GM19035 (cell line): ENCODE measurements at regions not wholly inside any gene's neighbourhood (a gene's known extent, or its start where the extent isn't known, plus 50 kb on each side); places are given as distances from the start of the nearest gene placed in this dataset.
"Not testable (repeated sequence)": the region's sequence is repeated elsewhere in the genome, so short reads cannot be mapped to it uniquely, and the experiment has no call there.

Source experiments
- ATAC-seq: cut with Tn5 transposase; IDR thresholded peaks from one replicate; pipeline ENCODE4 v1.9.1; 2021; ENCODE audit not compliant: unreplicated experiment

- no peak for ATAC-seq
These were observed 471.2 kb downstream of the GASK1B start for GRCh38 chr4:157701695-157701994.

DNA sequence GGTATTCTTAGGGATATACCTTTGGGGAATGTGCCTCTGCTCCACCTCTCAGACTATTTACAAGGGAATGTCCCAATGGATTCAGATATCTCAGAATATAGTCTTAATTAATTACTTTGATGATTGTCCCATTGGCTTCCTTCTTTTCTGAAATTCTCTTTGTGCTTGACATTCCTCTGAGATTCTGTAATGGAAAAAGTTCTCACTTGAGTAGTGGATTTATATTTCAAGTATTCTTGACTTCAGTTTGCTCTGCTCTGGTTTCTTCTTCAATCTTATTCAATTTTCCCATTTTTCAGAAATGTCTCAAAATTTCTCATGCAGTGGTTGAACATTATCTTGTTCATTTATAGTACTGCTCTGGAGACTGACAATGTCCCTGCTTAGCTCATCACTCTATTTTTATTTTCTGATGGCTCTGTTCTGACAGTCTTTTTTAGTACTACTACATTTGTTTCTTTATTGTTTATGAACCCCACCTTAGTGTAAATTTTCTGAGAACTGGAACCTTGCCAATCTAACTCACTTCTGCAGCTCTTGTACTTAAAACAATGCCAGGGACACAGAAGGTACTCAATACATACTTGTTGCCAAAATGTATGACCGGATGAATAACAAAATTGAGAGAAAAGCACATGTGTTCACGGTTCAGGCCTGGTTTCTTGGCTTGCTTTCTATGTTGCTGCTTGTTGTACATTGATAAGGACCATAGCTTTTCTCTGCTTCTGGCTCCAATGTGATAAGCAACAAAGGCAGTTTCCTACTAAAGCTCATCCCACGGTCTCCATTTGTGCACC lies 471.7 kb downstream of the GASK1B start:
- ATAC-seq = no peak

DNA sequence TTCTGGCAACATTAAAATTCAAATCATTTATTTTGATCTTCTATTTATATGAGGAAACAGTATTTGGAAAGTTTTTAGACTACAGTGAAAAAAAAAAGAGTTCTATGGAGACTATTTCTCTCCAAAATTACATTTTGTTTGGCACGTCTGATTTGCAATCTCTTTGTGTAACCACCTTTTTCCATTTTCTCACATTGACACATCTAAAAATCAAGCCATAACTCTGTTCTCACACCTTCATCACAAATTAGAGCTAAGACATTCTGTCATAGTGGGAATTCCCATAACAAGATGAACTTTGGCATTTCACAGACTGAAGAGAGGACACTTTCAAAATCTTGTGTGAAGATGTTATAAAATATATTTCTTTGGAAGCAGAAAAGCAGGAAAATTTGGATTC lies 468.9 kb downstream of the GRIA2 start:
- ATAC-seq = no peak

DNA sequence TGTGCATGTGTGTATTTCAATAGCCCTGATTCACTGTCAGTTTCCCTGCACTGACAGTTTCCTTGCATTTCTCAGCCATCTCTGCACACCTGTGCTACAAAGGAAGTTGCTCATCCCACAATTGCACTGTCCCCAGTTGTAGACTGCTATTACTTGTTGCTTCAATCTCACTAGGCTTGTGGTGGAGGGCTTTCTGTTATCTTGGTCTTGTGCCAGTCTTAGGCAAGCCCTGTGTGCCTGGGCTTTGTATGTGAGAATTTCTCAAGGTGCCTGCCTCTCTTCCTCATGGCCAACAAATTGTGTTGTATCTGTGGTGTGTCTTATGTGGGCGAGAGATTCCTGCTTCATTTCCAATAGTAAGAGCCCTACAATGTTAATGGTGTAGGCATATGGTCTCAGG lies 467.4 kb downstream of the GRIA2 start:
- no peak for ATAC-seq

DNA sequence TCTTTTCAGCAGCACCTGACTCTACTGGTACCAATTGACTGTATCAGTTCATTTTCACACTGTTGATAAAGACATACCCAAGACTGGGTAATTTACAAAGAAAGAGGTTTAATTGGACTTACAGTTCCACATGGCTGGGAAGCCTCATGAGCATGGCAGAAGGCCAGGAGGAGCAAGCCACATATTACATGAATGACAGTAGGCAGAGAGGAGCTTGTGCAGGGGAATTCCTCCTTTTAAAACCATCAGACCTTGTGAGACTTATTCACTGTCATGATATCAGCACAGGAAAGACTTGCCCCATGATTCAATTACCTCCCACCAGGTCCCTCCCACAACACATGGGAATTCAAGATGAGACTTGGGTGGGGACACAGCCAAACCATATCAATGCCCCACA lies 458.8 kb downstream of the GRIA2 start:
- not testable (repeated sequence) for ATAC-seq

DNA sequence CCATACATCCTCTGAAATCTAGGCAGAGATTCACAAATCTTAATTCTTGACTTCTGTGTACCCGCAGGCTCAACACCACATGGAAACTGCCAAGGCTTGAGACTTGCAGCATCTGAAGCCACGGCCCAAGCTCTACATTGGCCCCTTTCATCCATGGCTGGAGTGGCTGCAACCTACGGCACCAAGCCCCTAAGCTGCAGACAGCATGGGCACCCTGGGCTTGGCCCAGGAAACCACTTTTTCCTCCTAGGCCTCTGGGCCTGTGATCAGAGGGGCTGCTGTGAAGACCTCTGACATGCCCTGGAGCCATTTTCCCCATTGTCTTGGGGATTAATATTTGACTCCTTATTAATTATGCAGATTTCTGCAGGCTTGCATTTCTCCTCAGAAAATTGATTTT lies 457.9 kb downstream of the GRIA2 start:
- ATAC-seq = no peak

DNA sequence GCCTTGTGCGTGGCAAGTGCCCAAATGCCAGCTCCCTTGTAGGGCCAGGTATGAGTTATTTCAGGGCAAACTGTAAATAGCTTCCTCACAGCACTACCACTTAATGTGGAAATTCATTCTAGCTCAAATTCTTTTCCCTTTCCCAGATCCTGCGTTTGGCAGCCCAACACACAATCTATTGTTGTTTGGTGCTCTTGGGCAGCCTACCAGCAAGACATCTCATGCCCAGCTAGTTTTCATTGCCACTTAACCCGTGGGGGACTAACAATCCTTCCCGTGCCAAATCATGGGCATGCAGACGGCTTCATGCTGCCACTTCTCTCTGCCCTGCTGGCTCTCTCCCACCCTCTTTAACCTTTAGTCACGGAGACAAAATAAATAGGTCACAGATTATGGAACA lies 454.2 kb downstream of the GRIA2 start:
- ATAC-seq = no peak

DNA sequence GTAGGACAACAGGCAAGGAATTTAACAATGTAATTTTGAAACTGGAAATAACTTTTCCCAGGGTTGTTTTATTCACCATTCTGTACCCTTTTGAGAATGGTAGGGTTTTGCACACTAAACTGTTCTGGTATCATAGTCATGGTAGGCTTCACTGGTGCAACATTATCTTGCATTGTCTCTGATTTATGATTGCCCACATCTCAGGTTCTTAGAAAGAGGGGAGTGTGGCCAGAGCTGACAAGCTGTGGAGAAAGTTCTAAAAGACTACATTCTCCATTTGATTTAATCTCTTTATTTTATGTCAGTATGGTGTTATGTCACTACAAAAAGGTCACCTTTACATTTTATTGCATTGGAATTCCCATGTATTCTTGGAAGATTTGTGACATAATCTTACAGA lies 447.3 kb downstream of the GRIA2 start:
- ATAC-seq = no peak

DNA sequence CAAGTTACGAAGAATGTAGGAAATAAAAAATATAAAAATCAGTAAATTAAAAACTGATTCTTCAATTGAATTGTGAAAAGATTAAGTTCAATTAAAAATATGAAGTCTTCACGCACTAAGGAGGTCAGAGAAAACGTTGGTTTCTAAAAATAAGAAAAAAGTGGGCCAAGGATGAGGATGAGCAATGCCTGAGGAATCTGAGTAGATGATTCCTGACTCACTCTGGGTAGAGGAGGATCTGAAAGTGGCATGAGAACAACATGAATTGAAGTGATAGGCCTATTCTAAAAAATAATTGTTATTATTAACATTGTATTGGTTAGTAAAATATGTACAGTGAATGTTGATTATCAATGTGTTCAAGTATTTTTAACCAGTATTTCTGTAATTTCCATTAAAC lies 444.2 kb downstream of the GRIA2 start:
- ATAC-seq = no peak

DNA sequence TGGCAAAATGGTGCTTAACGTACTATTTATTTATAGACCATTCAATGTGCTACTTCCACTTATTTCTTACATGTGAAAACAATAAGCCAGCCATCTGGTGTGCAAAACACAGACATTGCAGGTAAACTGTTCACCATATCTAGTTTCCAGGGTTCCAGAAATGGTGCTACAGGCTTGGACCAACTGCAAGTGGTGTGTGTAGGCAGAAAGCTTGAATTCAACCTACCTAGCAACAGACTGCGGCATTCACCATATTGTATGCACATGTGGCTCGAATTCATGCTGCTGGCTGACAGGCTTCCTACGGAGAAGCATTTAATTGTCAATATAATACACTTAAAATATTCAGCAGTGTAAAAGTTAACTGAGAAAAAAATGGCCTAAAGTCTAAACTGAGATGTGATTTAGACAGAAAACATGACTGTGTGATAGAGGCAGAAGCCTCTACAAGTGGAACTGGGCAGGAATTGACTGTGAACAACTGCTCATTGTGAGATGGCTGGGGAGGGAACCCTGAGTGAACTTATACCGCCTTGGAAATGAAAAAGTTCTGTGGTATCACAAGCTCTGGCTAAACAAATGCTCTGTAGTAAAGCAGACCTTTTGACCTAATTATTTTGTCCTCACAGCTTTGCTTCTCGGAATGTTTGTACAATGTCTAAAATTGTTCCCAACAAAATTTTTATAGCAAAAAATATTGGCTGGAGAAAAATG lies 434.7 kb downstream of the GRIA2 start:
- ATAC-seq = no peak

DNA sequence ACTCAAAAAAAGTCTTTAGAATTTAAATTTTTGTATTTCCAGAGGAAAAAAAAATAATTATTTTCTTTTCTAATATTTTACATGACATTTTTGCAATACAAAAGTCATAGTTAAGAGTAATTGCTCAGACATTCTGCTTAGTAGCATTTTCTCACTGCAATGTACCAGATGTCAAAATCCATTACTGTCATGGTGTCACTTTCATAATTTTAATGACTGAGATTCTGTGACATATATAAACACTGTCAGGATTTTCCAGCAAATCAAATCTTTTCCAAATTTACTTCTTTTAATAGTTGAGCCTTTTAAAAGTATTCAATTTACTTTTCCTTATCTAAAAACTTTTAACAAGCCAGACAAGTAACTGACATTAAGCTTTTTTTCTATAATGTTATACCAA lies 422.7 kb downstream of the GRIA2 start:
- no peak for ATAC-seq

DNA sequence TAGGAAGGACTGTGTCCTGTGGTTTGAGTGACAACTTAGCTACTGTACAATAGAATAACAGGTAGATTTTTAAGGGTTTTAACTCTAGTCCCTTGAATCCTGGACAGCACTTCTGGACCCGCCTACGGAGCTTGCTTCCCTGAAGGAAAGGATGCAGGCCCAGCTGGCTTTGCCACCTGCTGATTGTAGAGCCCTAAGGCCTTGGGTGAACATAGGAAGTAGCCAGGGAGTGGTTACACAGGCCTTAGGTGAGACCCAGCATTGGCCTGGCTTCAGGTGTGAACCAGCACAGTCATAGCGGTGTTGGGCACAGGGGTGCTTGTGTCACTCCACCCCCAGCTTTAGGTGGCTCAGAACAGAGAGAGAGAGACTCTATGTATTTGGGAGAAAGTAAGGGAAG lies 413.5 kb downstream of the GRIA2 start:
- ATAC-seq = no peak

DNA sequence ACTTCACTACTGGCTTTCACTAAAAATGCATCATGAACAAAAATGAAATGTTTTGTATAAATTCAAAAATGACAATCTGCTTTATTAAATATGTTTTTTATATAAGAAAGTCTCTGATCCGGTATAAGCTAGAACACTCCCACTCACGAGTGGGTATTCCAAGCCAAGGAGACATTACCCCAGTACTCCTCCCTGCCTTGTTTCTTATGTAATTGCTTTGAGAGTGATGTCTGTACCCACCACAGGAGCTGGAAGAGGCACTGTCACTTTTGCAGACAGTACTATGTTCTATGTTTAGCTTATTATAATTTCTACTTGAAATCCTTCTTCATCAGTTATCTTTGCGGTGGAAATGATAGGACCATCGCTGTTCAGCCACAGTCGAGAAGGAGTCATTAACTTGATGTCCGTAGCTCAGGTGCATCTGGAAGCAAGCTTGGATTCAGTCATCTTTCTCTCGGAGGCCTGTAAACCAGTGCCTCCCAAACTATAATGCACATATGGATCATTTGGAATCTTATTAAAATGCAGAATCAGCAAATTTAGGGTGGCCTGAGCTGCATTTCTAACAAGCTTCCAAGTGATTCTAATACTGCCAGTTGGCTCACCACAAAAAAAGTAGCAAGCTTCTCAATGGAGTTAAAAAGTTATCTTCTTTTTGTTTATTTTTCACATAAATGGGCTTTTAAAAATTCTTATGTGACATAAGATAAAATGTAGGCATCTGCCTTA lies 396.4 kb downstream of the GRIA2 start:
- ATAC-seq = no peak

- ATAC-seq = no peak
These were observed 387.5 kb downstream of the GRIA2 start for GRCh38 chr4:157607996-157608395.

- no peak for ATAC-seq
These were observed 380.1 kb downstream of the GRIA2 start for GRCh38 chr4:157600583-157600982.

GRCh38 chr4:157591245-157591644 lies 370.7 kb downstream of the GRIA2 start:
- no peak for ATAC-seq

DNA sequence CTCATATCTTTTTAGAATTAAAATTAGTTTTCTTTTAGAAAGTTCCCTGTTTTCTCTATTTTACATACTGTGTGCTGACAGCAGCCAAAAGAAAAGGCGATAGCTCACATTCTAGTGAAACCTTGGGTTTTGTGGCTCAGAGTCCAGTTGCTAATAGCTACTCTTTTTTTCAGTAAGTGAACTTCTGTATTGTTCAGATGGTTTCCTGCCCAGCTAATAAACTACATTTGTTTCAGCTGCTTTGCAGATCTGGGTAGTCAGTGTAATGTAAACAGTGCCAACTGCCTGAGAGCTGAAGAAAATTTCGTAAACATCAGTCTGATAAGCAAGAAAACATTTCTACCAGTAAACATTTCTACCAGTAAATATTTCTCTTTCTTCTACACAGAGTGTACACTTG lies 370.2 kb downstream of the GRIA2 start:
- no peak for ATAC-seq

DNA sequence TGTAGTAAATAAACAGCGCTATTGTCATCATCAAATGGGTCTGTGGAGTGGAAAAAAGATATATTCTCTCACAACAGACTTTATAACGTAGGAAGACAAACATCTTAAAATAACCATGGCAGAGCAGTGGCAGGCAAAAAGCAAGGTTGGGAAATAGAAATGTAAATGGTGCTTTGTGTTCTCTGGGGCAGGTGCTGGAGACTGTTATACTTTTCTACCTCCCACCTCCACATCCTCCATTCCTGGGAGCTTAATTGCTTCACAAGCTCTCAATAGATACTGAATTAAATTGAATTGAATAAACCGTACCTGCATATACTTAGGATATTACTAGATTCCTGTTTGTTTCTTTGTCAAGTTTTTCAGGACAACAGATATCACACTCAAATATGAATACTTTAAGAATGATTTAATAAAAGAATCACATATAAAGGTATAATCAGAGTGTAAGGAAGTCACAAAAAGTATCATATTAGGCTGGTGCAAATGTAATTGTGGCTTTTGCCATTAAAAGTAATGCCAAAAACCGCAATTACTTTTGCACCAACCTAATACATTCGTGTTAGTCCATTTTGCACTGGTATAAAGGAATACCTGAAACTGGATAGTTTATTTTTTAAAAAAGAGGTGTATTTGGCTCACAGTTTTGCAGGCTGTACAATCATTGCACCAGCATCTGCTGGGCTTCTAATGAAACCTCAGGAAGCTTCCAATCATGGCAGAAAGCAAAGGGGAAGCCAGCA lies 367.3 kb downstream of the GRIA2 start:
- ATAC-seq = no peak

DNA sequence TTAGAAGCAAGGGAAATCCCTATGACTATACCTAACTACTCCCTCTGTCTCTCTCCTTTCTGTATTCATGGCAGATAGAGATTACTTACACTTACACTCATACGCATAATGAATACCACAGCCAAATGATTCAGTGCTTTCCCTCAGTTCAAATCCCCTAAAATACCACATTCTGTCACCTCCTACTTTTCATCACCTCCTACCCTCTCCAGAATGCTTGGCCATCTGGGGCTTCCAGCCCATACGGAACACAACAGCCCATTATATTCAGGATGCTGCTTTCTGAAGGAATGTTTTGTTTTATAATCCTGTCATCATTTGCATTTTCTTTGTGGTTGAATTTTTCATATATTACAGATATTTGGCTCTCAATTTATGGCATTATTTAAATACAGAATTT lies 361.6 kb downstream of the GRIA2 start:
- ATAC-seq = no peak

DNA sequence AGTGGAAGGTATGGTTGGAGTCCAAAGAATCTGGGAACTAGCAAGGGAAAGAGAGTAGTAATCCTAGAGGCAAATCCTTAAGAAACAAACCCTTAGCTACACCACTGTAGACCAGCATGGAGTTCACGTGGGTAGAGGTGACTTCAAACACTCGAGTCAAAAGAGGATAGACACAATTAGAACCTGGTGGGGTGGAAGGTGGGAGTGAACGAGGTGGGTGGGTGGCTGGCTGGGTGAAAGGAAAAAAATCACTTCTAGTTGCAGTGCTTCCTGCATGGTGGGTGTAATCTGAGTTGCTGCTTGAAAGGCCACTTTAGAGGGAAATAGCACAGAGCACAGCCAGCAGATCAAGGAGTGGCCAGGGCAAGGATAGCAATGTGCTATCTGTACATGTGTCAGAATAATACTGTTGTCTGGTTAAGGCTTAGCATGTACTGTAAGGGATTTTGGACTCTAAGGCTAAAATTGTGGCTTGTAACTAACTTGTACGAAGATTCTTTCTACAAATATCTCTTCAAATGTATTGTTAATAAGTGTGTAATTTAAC lies 356.2 kb downstream of the GRIA2 start:
- no peak for ATAC-seq

- ATAC-seq = no peak
These were observed 354.8 kb downstream of the GRIA2 start for GRCh38 chr4:157575339-157575738.
